Stimulated activated CD8-positive, alpha-beta memory T cell treated with anti-CD3 and anti-CD28 coated beads, Interleukin-4, amount 100 ng/mL, for 4 hours (primary cell): ENCODE measurements at regions not wholly inside any gene's neighbourhood (a gene's known extent, or its start where the extent isn't known, plus 50 kb on each side); places are given as distances from the start of the nearest gene placed in this dataset.

Source experiments
- DNase-seq, 2 donors: peaks; one replicate each; pipeline ENCODE4 v3.0.0-alpha.2; 2020; ENCODE audit warnings: low read depth in 2 of 2, low spot score in 1 of 2

GRCh38 chr5:167525004-167525403, 766.4 kb upstream of the WWC1 start:
- DNase-seq: no peak

GRCh38 chr5:167528651-167529050, 762.8 kb upstream of the WWC1 start:
- DNase-seq: no peak

- DNase-seq: no peak
Measured at GRCh38 chr5:167530548-167530947, 760.9 kb upstream of the WWC1 start.

GRCh38 chr5:167533814-167534795, 757.3 kb upstream of the WWC1 start:
- no peak for DNase-seq

- DNase-seq: no peak
Measured at GRCh38 chr5:167539747-167540146, 751.7 kb upstream of the WWC1 start.

- no peak for DNase-seq
Measured at GRCh38 chr5:167546270-167546669, 745.2 kb upstream of the WWC1 start.

GRCh38 chr5:167552356-167552755, 739.1 kb upstream of the WWC1 start:
- DNase-seq: no peak

- DNase-seq: no peak
Measured at GRCh38 chr5:167553511-167553910, 737.9 kb upstream of the WWC1 start.

GRCh38 chr5:167554564-167555290, 736.7 kb upstream of the WWC1 start:
- DNase-seq: no peak

- no peak for DNase-seq
Measured at GRCh38 chr5:167555565-167556166, 735.8 kb upstream of the WWC1 start.

- DNase-seq: no peak
Measured at GRCh38 chr5:167557359-167557758, 734.1 kb upstream of the WWC1 start.

GRCh38 chr5:167561796-167562195, 729.6 kb upstream of the WWC1 start:
- DNase-seq: no peak

- DNase-seq: no peak
Measured at GRCh38 chr5:167564275-167564674, 727.2 kb upstream of the WWC1 start.

GRCh38 chr5:167565189-167565954, 726.1 kb upstream of the WWC1 start:
- no peak for DNase-seq

- no peak for DNase-seq
Measured at GRCh38 chr5:167570431-167570830, 721.0 kb upstream of the WWC1 start.

- DNase-seq: no peak
Measured at GRCh38 chr5:167571824-167572223, 719.6 kb upstream of the WWC1 start.

GRCh38 chr5:167573370-167574127, 717.9 kb upstream of the WWC1 start:
- DNase-seq: no peak

- no peak for DNase-seq
Measured at GRCh38 chr5:167574464-167574863, 717.0 kb upstream of the WWC1 start.

- DNase-seq: no peak
Measured at GRCh38 chr5:167575330-167575729, 716.1 kb upstream of the WWC1 start.

- DNase-seq: no peak
Measured at GRCh38 chr5:167576126-167576525, 715.3 kb upstream of the WWC1 start.
